Fibroblast of lung (primary cell): ENCODE measurements at regions not wholly inside any gene's neighbourhood (a gene's known extent, or its start where the extent isn't known, plus 50 kb on each side); places are given as distances from the start of the nearest gene placed in this dataset.

Experiments used
- DNase-seq, 2 donors: peaks; one replicate each; pipeline versions ENCODE4 v3.0.0 to v3.0.0-alpha.2; 2010; ENCODE audit warnings: low read depth in 2 of 2
- H2AFZ ChIP-seq: 2 replicates; pipeline ENCODE4 v1.5.1; 2012; ENCODE audit warnings: low read length, control low read depth, inconsistent platforms
- H3K27ac ChIP-seq: 2 replicates; pipeline ENCODE4 v1.5.1; 2011; ENCODE audit warnings: low read length, control low read depth; ENCODE audit not compliant: insufficient read depth
- H3K27me3 ChIP-seq: 2 replicates; pipeline ENCODE4 v1.5.1; 2011; ENCODE audit warnings: mild to moderate bottlenecking, low read length; ENCODE audit not compliant: control insufficient read depth, insufficient read depth
- H3K36me3 ChIP-seq: 2 replicates; pipeline ENCODE4 v1.5.1; 2011; ENCODE audit warnings: low read length; ENCODE audit not compliant: control insufficient read depth, insufficient read depth
- H3K4me1 ChIP-seq: 2 replicates; pipeline ENCODE4 v1.5.1; 2011; ENCODE audit warnings: low read length; ENCODE audit not compliant: control insufficient read depth, insufficient read depth; ENCODE audit errors: extremely low read depth
- H3K4me2 ChIP-seq: 2 replicates; pipeline ENCODE4 v1.5.1; 2011; ENCODE audit warnings: low read length, control low read depth; ENCODE audit not compliant: insufficient read depth; ENCODE audit errors: extremely low read depth
- H3K4me3 ChIP-seq, 4 experiments: fragments of 200-600 bp in 1 of 4; sonication (generic) in 1 of 4; replicated peaks in 1 of 4; 2 replicates each; pipeline ENCODE4 v1.5.1; 2011 to 2016; ENCODE audit warnings: low read length in 4 of 4, low read depth in 3 of 4, mild to moderate bottlenecking in 3 of 4, control low read depth in 2 of 4, inconsistent platforms in 1 of 4, mixed read lengths in 1 of 4; ENCODE audit not compliant: insufficient read depth in 1 of 4; ENCODE audit errors: control extremely low read depth in 1 of 4
- H3K79me2 ChIP-seq: 2 replicates; pipeline ENCODE4 v1.5.1; 2012; ENCODE audit warnings: mild to moderate bottlenecking, low read length, inconsistent platforms; ENCODE audit not compliant: control insufficient read depth, insufficient read depth
- H3K9ac ChIP-seq: 2 replicates; pipeline ENCODE4 v1.5.1; 2011; ENCODE audit warnings: mild to moderate bottlenecking, low read length, control low read depth; ENCODE audit not compliant: insufficient read depth
- H3K9me3 ChIP-seq: 2 replicates; pipeline ENCODE4 v1.5.1; 2012; ENCODE audit warnings: low read depth, low read length; ENCODE audit not compliant: control insufficient read depth, insufficient read depth
- H4K20me1 ChIP-seq: 2 replicates; pipeline ENCODE4 v1.5.1; 2011; ENCODE audit warnings: low read length; ENCODE audit not compliant: control insufficient read depth, insufficient read depth; ENCODE audit errors: extremely low read depth
- CTCF ChIP-seq, 2 donors: IDR thresholded peaks in 1 of 2; conservative IDR thresholded peaks in 1 of 2; 1 replicate in 1 of 2; 2 replicates in 1 of 2; pipeline ENCODE4 v1.5.1; 2011 to 2012; ENCODE audit warnings: low read length in 2 of 2, control low read depth in 1 of 2, inconsistent platforms in 1 of 2, low read depth in 1 of 2, mild to moderate bottlenecking in 1 of 2
- EZH2 ChIP-seq: IDR thresholded peaks from 2 replicates; pipeline ENCODE4 v1.5.1; 2012; ENCODE audit warnings: low read length, control low read depth, mild to moderate bottlenecking; ENCODE audit errors: missing control alignments

- Histone ChIP-seq H3K36me3 (no peaks in the 10 kb centered on the region), H4K20me1 (no peaks in the 10 kb centered on the region), H3K27me3 (no peaks in the 10 kb centered on the region), H3K9ac (no peak overlapping the region), H2AFZ (no peak overlapping the region), H3K27ac (no peak overlapping the region), H3K4me2 (no peak overlapping the region), H3K79me2 (no peaks in the 10 kb centered on the region), H3K9me3 (no peaks in the 10 kb centered on the region), H3K4me3 (no peak overlapping the region), H3K4me1 (no peaks in the 10 kb centered on the region)
- TF ChIP-seq CTCF (conservative IDR thresholded peaks at IDR 0.05 in 1 of 2, IDR thresholded peaks at IDR 0.05 in 1 of 2; ENCODE audit: low read depth in 1 of 2, low read length in 2 of 2) (no peak), EZH2 (no peak)
- no peak for DNase-seq
Observed at GRCh38 chr22:47727641-47728040, 965.2 kb downstream of the TBC1D22A start.

GRCh38 chr22:47724751-47725150, 962.3 kb downstream of the TBC1D22A start:
- H2AFZ ChIP-seq, result no peak overlapping the region
- TF ChIP-seq CTCF (conservative IDR thresholded peaks at IDR 0.05 in 1 of 2, IDR thresholded peaks at IDR 0.05 in 1 of 2; ENCODE audit: low read depth in 1 of 2, low read length in 2 of 2) (no peak), EZH2 (no peak)

GRCh38 chr22:47724030-47724429, 961.6 kb downstream of the TBC1D22A start:
- no peak for TF ChIP-seq CTCF (conservative IDR thresholded peaks at IDR 0.05 in 1 of 2, IDR thresholded peaks at IDR 0.05 in 1 of 2; ENCODE audit: low read depth in 1 of 2, low read length in 2 of 2)
- no peak for TF ChIP-seq EZH2
- H3K9me3 ChIP-seq, result no peaks in the 10 kb centered on the region
- H3K36me3 ChIP-seq, result no peaks in the 10 kb centered on the region
- H3K4me1 ChIP-seq, result no peaks in the 10 kb centered on the region
- H3K27me3 ChIP-seq, result no peaks in the 10 kb centered on the region
- no peak overlapping the region for H3K9ac ChIP-seq
- DNase-seq, result no peak
- H3K4me2 ChIP-seq, result no peak overlapping the region
- no peaks in the 10 kb centered on the region for H3K79me2 ChIP-seq
- H3K27ac ChIP-seq, result no peak overlapping the region
- H3K4me3 ChIP-seq, result no peak overlapping the region
- H2AFZ ChIP-seq, result no peak overlapping the region
- no peaks in the 10 kb centered on the region for H4K20me1 ChIP-seq

More at GRCh38 chr22:47724751-47725150, 962.3 kb downstream of the TBC1D22A start:
- Histone ChIP-seq H3K9ac (no peak overlapping the region), H3K4me2 (no peak overlapping the region), H4K20me1 (no peaks in the 10 kb centered on the region), H3K9me3 (no peaks in the 10 kb centered on the region), H3K79me2 (no peaks in the 10 kb centered on the region), H3K27me3 (no peaks in the 10 kb centered on the region), H3K36me3 (no peaks in the 10 kb centered on the region), H3K27ac (no peak overlapping the region), H3K4me1 (no peaks in the 10 kb centered on the region), H3K4me3 (no peak overlapping the region)
- DNase-seq, result no peak
